HFFc6 (cell line): ENCODE measurements at regions not wholly inside any gene's neighbourhood (a gene's known extent, or its start where the extent isn't known, plus 50 kb on each side); places are given as distances from the start of the nearest gene placed in this dataset.
A peak's percentile ranks its signal among the peaks of the same experiment; 100 is the strongest.

Experiments used
- DNase-seq: peaks from one replicate; pipeline ENCODE4 v3.0.0-alpha.2; 2018
- H3K27ac Mint-ChIP-seq: 2 replicates; pipeline ENCODE4 v1.8.0; 2020; ENCODE audit warnings: mild to moderate bottlenecking, mixed read lengths
- H3K27me3 Mint-ChIP-seq: 2 replicates; pipeline ENCODE4 v1.8.0; 2021; ENCODE audit warnings: mild to moderate bottlenecking, moderate library complexity, mixed read lengths; ENCODE audit not compliant: insufficient read depth
- H3K36me3 Mint-ChIP-seq: 2 replicates; pipeline ENCODE4 v1.8.0; 2021; ENCODE audit warnings: low read depth, mixed read lengths
- H3K4me1 Mint-ChIP-seq: 2 replicates; pipeline ENCODE4 v1.8.0; 2020; ENCODE audit warnings: low read depth, mixed read lengths
- H3K4me3 Mint-ChIP-seq: 2 replicates; pipeline ENCODE4 v1.8.0; 2020; ENCODE audit warnings: mild to moderate bottlenecking, moderate library complexity, mixed read lengths
- H3K9me3 Mint-ChIP-seq: 2 replicates; pipeline ENCODE4 v1.8.0; 2020; ENCODE audit warnings: mild to moderate bottlenecking, mixed read lengths
- CTCF ChIP-seq: fragments of 200-600 bp; sonication (generic); IDR thresholded peaks from 2 replicates; pipeline ENCODE4 v1.5.0; 2021; ENCODE audit warnings: antibody characterized with exemption, mild to moderate bottlenecking

- no peaks in the 10 kb centered on the region for H3K36me3 Mint-ChIP-seq
- H3K4me3 Mint-ChIP-seq: peak overlapping the region; percentile 74
- DNase-seq: peak; percentile 80
- no peaks in the 10 kb centered on the region for H3K9me3 Mint-ChIP-seq
- no peaks in the 10 kb centered on the region for H3K27me3 Mint-ChIP-seq
- TF ChIP-seq CTCF: no peak
- H3K27ac Mint-ChIP-seq: peak overlapping the region; percentile 82
- peaks cover 69% of the 10 kb centered on the region for H3K4me1 Mint-ChIP-seq
These were observed 100.7 kb upstream of the ANO3 start for GRCh38 chr11:26231252-26231661.

- no peaks in the 10 kb centered on the region for H3K36me3 Mint-ChIP-seq
- no peak overlapping the region for H3K4me3 Mint-ChIP-seq
- H3K4me1 Mint-ChIP-seq: peaks cover 38% of the 10 kb centered on the region
- TF ChIP-seq CTCF: no peak
- no peak for DNase-seq
- no peaks in the 10 kb centered on the region for H3K9me3 Mint-ChIP-seq
- no peaks in the 10 kb centered on the region for H3K27me3 Mint-ChIP-seq
- H3K27ac Mint-ChIP-seq: no peak overlapping the region
These were observed 97.5 kb upstream of the ANO3 start for GRCh38 chr11:26234451-26234850.

GRCh38 chr11:26243426-26243825 is 88.5 kb upstream of the ANO3 start:
- H3K27ac Mint-ChIP-seq: no peak overlapping the region

GRCh38 chr11:26244207-26244606 is 87.7 kb upstream of the ANO3 start:
- no peaks in the 10 kb centered on the region for H3K36me3 Mint-ChIP-seq
- TF ChIP-seq CTCF: no peak
- no peak overlapping the region for H3K4me3 Mint-ChIP-seq
- no peaks in the 10 kb centered on the region for H3K27me3 Mint-ChIP-seq
- no peak for DNase-seq
- no peaks in the 10 kb centered on the region for H3K9me3 Mint-ChIP-seq
- no peak overlapping the region for H3K27ac Mint-ChIP-seq
- peaks cover 26% of the 10 kb centered on the region for H3K4me1 Mint-ChIP-seq

More at GRCh38 chr11:26243426-26243825, 88.5 kb upstream of the ANO3 start:
- TF ChIP-seq CTCF: no peak
- no peak for DNase-seq
- H3K4me3 Mint-ChIP-seq: no peak overlapping the region
- H3K4me1 Mint-ChIP-seq: peaks cover 26% of the 10 kb centered on the region
- no peaks in the 10 kb centered on the region for H3K36me3 Mint-ChIP-seq
- no peaks in the 10 kb centered on the region for H3K9me3 Mint-ChIP-seq
- no peaks in the 10 kb centered on the region for H3K27me3 Mint-ChIP-seq

- no peak for DNase-seq
- Mint-ChIP-seq H3K27me3 (no peaks in the 10 kb centered on the region), H3K27ac (no peak overlapping the region), H3K4me1 (peaks cover 26% of the 10 kb centered on the region), H3K9me3 (no peaks in the 10 kb centered on the region), H3K36me3 (no peaks in the 10 kb centered on the region), H3K4me3 (no peak overlapping the region)
- TF ChIP-seq CTCF: no peak
These were observed 86.9 kb upstream of the ANO3 start for GRCh38 chr11:26245046-26245445.

GRCh38 chr11:26247340-26247739 is 84.6 kb upstream of the ANO3 start:
- TF ChIP-seq CTCF: no peak
- Mint-ChIP-seq H3K9me3 (no peaks in the 10 kb centered on the region), H3K27me3 (no peaks in the 10 kb centered on the region), H3K36me3 (no peaks in the 10 kb centered on the region), H3K4me3 (no peak overlapping the region), H3K27ac (no peak overlapping the region), H3K4me1 (peaks cover 26% of the 10 kb centered on the region)
- DNase-seq: peak; percentile 69
